ENCODE measurements at regions not wholly inside any gene's neighbourhood (a gene's known extent, or its start where the extent isn't known, plus 50 kb on each side); places are given as distances from the start of the nearest gene placed in this dataset.

DNA sequence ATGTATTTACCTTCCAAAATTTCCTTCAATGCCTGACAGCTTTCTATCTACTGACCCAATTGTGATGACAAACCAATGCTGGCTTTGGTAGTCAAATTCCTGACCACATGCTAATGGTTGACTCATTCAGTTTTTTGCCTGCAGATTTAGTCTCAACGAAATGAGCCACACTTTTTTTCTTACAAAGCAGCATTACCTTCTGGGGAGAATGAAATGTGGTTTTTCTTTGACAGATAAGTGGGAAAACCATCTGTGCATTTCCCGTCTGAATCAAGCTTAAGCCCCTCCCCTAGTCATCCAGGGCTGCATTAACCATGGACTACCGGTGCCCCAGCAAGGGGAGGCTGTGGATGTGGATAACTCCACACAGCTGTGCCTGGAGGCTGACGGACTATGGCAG, 99.6 kb upstream of the TAF11L2 start:
- TF ChIP-seq, protein P1, sequence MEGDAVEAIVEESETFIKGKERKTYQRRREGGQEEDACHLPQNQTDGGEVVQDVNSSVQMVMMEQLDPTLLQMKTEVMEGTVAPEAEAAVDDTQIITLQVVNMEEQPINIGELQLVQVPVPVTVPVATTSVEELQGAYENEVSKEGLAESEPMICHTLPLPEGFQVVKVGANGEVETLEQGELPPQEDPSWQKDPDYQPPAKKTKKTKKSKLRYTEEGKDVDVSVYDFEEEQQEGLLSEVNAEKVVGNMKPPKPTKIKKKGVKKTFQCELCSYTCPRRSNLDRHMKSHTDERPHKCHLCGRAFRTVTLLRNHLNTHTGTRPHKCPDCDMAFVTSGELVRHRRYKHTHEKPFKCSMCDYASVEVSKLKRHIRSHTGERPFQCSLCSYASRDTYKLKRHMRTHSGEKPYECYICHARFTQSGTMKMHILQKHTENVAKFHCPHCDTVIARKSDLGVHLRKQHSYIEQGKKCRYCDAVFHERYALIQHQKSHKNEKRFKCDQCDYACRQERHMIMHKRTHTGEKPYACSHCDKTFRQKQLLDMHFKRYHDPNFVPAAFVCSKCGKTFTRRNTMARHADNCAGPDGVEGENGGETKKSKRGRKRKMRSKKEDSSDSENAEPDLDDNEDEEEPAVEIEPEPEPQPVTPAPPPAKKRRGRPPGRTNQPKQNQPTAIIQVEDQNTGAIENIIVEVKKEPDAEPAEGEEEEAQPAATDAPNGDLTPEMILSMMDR (IDR thresholded peaks at IDR 0.05): no peak
- no peak for TF ChIP-seq POLR2A (IDR thresholded peaks at IDR 0.05)
